Stimulated activated CD8-positive, alpha-beta memory T cell treated with anti-CD3 and anti-CD28 coated beads, Interleukin-7, amount 100 ng/mL, for 4 hours (primary cell): ENCODE measurements at regions not wholly inside any gene's neighbourhood (a gene's known extent, or its start where the extent isn't known, plus 50 kb on each side); places are given as distances from the start of the nearest gene placed in this dataset.

ENCODE experiments used
- DNase-seq, 2 donors: peaks; one replicate each; pipeline ENCODE4 v3.0.0-alpha.2; 2020; ENCODE audit warnings: low read depth in 2 of 2

DNA sequence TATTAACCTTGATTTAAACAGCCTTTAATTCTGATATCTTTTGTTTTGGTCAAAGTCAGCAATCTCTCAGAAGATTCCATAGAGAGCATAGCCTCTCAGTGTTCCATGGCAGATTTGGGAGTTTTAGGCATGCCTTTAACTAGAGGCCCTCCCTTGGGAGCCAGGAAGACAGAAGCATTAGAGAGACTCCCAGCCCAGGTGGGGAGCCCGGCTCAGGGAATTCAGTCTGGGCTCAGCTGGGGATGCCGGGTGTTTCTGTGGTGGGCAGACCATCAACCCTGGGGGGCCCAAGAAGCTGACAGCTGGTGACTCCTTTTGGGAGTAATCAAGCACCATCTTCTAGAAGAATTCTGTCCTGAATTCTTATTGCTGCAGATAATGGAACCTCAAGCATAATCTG, 99.7 kb upstream of the CELF4 start:
- DNase-seq, result no peak

- no peak for DNase-seq
These were observed 97.8 kb upstream of the CELF4 start for GRCh38 chr18:37663446-37663845.

GRCh38 chr18:37662546-37663339, 97.1 kb upstream of the CELF4 start:
- no peak for DNase-seq

DNA sequence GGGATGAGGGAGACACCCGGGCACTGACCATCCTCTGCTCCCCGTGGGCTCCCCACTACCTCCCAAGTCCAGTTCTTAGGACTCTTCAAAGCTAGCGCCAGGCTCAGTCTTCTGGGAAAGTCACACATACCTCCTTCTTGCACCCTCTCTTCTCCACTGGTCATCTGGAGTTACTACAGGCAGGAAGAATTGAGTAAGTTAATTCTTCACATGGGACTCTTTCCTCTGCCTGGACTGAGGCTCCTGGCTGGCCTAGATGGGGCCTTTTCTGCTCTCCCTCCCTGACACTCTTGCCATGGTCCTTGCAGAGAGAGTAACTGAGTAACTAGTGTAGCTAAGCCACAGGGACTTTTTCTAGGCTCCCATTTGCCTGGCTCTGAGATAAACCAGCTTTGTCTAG, 96.5 kb upstream of the CELF4 start:
- no peak for DNase-seq

DNA sequence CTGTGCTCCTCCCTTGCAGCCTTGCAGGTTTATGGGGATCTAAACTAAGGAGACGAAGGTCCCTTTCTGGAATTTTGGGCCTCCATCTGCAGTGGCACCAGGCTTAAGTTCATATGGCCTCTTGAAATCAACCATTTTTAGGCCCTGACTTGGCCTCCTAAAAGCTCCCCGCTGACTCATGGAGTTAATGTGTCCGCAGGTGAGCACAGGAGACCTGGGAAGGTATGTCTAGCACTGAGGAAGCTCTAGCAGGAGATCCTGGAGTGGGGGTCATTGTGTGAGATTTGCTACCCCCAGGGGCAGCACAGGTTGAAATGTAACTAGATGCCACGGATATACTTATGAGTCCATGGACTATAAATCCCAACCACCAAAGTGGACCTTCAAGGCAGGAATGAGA, 95.9 kb upstream of the CELF4 start:
- DNase-seq, result no peak

- no peak for DNase-seq
These were observed 95.5 kb upstream of the CELF4 start for GRCh38 chr18:37661061-37661460.

DNA sequence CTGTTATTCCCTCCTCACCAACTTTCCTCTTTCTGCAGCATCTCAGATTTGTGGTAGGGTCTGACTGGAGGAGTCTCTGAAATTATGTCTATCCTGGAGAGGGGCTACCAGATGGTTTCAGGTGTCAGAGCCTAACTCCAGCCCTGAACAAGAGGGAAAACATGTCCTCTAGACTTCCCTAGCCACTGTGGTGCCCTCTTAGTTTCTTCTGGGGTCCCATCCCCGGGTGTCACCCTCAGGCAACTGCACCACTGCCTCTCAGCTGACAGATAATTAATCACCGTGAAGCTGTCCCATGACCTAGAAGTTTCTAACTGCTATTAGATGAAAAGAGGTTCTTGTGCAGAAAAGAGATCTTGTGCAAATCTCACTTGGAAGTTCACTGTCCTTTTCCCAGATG, 95.1 kb upstream of the CELF4 start:
- no peak for DNase-seq

DNA sequence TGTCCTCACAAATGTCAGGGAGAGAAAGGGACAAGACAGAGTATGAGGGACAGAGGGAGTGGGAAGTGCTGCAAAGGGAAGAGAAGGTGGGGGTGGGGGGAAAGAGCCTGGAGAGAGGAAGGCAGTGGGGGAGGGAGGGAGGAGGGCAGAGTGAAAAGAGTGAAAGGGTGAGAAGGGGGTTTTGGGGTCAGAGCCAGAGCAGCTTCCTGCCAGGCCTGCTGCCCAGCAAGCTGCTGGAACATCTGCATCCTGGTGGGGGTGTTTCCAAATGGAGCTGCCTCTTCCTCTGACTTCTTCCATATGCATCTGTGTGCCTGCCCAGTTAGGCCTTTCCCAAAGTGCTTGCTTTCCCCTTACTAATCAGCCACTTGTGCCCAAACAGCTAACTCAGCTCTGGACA, 94.3 kb upstream of the CELF4 start:
- DNase-seq, result no peak

DNA sequence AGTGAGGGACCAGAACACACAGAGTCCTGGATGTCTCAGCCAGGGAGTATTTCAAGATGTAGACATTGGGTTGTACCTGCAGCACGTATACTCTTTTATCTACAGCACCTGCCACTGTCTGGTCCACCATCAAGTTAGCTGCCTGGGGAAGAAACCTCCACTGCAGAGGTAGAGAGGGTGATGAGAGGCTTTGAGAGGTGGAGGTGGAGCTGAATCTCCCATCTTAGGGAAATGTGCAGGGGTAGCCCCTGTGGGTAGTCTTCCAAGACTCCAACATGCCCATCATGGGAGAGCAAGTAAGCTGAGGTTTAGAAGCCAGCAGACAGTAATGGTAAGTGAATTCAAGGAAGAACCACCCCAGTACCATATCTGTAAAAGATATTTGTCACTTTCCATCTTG, 93.3 kb upstream of the CELF4 start:
- DNase-seq, result no peak

DNA sequence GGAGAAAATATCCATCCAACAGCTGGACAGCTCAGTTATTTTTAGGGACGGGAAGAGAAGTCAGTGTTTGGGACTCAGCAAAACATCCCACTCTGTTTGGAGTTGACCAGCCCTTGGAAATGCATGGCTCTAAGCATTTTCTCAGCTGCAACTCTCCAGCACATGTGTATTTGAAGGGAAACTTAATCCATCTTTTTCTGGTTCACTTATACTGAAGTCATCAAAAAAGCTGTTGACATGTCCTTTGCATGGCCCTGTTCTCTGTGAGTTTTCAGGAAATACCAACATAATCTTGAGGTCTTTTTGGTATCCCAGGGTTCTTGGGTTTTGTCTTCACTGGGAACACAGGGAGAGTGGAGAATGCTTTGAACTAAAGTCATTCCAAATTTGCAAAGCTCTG, 91.9 kb upstream of the CELF4 start:
- no peak for DNase-seq

DNA sequence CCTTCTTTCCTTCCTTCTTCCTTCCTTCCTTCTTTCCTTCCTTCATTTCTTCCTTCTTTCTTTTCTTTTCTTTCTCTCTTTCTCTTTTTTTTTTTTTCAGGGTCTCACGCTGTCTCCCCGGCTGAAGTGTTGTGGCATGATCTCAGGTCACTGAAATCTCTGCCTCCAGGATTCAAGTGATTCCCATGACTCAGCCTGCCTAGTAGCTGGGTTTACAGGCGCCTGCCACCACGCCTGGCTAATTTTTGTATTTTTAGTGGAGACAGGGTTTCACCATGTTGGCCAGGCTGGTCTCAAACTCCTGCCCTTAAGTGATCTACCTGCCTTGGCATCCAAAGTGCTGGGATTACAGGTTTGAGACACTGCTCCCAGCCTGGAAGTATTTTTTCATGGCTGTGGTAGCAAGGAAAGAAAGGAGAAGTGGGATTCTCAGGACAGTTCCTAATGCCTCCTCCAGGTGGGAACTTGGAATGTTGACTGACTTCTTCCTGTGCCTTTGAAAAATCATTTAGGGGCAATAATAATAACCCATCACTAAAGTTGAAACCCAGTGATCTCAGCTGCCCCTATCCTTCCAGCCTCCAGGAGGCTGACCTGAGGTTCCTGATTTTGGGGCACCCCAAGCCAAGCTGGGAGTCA, 89.3 kb upstream of the CELF4 start:
- no peak for DNase-seq

DNA sequence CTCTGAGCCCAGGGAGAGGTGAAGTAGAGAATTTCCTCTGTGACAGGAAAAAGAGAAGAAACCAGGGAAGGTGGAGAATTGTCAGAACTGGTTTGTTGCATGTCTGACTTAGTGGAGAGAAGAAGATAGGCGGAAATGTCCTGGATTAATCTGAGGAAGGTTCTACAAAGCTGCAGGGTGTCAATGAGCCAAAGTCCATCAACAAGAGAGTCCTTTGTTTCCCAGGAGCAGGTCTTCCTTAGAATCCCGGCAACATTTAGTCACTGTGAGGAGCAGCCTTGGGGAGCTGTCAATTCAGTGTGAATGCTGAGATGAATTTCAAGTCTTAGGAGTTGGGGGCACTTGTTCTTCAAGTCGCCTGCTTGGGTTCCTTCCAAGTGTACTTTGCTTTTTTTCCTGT, 88.4 kb upstream of the CELF4 start:
- no peak for DNase-seq

DNA sequence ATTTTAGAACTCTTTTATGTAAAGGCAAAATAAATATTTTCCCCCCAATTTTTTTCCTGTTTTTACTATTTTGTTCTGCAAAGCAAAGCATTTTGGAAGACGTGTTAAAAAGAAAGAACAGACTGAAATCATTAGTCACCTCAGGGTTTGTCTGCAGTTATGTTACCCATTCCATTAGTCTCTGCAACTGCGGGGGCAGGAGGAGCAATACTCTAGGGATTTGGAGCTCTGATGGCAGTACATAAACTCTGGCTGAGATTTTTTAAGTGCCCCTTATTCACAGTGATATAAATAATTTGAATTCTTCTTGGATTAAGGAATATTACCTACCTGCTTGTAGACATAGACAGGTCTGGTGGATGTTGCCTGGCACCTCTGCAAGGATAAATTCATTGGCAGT, 88.0 kb upstream of the CELF4 start:
- DNase-seq, result no peak

DNA sequence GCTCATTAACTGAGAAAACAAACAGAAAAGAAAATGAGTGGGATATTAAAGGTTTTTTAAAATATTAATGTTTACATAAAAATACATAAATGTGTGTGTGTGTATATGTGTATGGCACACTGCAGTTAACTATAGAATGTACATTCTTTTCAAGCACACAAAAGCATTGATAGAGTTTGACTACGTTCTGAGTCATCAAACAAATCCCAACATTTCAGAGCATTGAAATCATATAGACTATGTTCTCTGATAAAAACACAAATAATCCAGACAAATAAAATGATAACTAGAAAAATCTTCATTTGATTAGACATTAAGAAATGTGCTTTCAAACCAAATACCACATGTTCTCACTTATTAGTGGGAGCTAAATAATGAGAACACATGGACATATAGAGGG, 84.3 kb upstream of the CELF4 start:
- DNase-seq, result no peak

GRCh38 chr18:37649416-37649815, 83.8 kb upstream of the CELF4 start:
- no peak for DNase-seq

- DNase-seq, result no peak
These were observed 76.0 kb upstream of the CELF4 start for GRCh38 chr18:37641573-37641972.

- DNase-seq, result no peak
These were observed 74.9 kb upstream of the CELF4 start for GRCh38 chr18:37640504-37640903.

DNA sequence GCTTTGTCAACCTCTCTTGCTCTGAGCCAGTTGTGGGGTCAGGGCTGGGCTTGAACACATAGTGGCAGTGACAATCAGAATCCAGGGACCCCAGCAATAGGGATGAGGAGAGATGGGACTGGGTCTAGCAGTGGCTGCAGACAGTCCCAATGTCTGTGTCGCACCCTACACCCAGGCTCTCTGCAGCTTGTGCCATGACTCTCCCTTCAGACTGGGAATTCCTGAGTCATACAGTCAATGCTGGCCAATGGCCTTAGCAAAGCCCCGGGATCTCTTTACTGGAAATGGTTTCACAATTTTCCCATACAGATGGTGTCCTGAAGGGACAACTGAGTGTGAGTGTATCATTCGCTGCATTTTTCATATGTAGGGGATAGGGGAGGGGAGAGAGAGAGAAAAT, 74.2 kb upstream of the CELF4 start:
- DNase-seq, result no peak

DNA sequence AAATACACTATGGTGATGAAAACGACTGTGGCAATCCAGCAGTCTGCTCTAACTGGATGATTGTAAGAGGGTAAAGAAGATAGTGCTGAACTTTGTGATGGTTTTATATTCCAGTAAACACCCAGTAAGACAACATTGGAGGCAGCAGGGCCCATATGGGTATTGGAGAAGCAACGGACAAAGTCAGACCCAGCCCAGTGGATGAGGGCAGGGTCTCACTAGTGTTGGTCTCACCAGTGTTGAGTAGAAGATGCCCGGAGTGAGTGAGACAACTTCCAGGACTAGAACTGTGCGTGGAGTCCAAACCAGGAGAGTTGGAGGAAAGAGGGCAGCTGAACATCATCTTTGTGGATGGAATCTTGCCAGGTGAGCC, 71.9 kb upstream of the CELF4 start:
- no peak for DNase-seq

- no peak for DNase-seq
These were observed 71.4 kb upstream of the CELF4 start for GRCh38 chr18:37636831-37637477.

GRCh38 chr18:37634516-37634915, 68.9 kb upstream of the CELF4 start:
- DNase-seq, result no peak

GRCh38 chr18:37631422-37631821, 65.8 kb upstream of the CELF4 start:
- DNase-seq, result no peak

DNA sequence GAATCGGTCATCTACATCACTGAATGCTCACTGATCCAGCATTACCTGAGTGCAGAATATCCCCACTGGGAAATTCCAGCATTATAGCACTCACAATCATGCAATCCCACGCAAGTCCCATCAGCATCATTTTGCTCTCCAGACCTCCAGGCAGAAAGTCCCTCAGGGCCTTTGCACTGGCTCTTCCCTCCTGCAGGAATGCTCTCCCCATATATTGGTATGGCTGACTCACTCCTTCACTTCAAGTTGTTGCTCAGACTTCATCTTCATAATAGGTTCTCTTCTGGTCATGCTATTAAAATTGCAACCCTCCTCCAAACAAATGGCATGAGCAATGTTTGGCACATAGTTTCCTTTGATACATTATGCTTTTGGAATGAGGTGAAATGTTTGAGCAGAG, 64.7 kb upstream of the CELF4 start:
- DNase-seq, result no peak
